Upper lobe of left lung (tissue), 4 donors: ENCODE measurements at regions not wholly inside any gene's neighbourhood (a gene's known extent, or its start where the extent isn't known, plus 50 kb on each side); places are given as distances from the start of the nearest gene placed in this dataset.

ENCODE experiments used
- CTCF ChIP-seq, 6 experiments: fragments of 450-650 bp in 4 of 6; fragments of 200-600 bp in 2 of 6; sonication (generic) in 2 of 6; IDR thresholded peaks; one replicate each; pipeline ENCODE4 v1.5.1; 2016 to 2019; ENCODE audit warnings: antibody characterized with exemption in 6 of 6
- EP300 ChIP-seq, 4 donors: sonication (generic); formaldehyde crosslinking; IDR thresholded peaks; one replicate each; pipeline ENCODE4 v1.5.1; 2017; ENCODE audit warnings: antibody characterized with exemption in 4 of 4, control low read depth in 2 of 4
- POLR2A ChIP-seq, 4 donors: fragments of 450-650 bp; IDR thresholded peaks; one replicate each; pipeline ENCODE4 v1.5.1; 2016 to 2017; ENCODE audit warnings: antibody characterized with exemption in 4 of 4, mild to moderate bottlenecking in 2 of 4

- TF ChIP-seq CTCF (IDR thresholded peaks at IDR 0.05): no peak
- TF ChIP-seq POLR2A (IDR thresholded peaks at IDR 0.05): no peak
- no peak for TF ChIP-seq EP300 (IDR thresholded peaks at IDR 0.05)
These were observed 422.2 kb upstream of the CDH11 start for GRCh38 chr16:65543781-65544740.
